ENCODE measurements at regions not wholly inside any gene's neighbourhood (a gene's known extent, or its start where the extent isn't known, plus 50 kb on each side); places are given as distances from the start of the nearest gene placed in this dataset.

- TF ChIP-seq ZNF274 (IDR thresholded peaks at IDR 0.05; ENCODE audit: low read length) = no peak
- no peak for TF ChIP-seq ZNF274 (tag by site-specific recombination; IDR thresholded peaks at IDR 0.05; ENCODE audit: borderline replicate concordance)
- TF ChIP-seq ZFP37 (tag by site-specific recombination; IDR thresholded peaks at IDR 0.05) = no peak
- TF ChIP-seq, protein P1, sequence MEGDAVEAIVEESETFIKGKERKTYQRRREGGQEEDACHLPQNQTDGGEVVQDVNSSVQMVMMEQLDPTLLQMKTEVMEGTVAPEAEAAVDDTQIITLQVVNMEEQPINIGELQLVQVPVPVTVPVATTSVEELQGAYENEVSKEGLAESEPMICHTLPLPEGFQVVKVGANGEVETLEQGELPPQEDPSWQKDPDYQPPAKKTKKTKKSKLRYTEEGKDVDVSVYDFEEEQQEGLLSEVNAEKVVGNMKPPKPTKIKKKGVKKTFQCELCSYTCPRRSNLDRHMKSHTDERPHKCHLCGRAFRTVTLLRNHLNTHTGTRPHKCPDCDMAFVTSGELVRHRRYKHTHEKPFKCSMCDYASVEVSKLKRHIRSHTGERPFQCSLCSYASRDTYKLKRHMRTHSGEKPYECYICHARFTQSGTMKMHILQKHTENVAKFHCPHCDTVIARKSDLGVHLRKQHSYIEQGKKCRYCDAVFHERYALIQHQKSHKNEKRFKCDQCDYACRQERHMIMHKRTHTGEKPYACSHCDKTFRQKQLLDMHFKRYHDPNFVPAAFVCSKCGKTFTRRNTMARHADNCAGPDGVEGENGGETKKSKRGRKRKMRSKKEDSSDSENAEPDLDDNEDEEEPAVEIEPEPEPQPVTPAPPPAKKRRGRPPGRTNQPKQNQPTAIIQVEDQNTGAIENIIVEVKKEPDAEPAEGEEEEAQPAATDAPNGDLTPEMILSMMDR (tag by site-specific recombination; IDR thresholded peaks at IDR 0.05) = no peak
- no peak for TF ChIP-seq ZNF324 (tag by site-specific recombination; IDR thresholded peaks at IDR 0.05)
- TF ChIP-seq GLI4 (tag by site-specific recombination; IDR thresholded peaks at IDR 0.05) = no peak
- TF ChIP-seq ZNF639 (tag by site-specific recombination; IDR thresholded peaks at IDR 0.05) = no peak
- no peak for TF ChIP-seq ZNF521 (tag by site-specific recombination; IDR thresholded peaks at IDR 0.05)
Observed at GRCh38 chr22:48697694-48698276, 1129.9 kb downstream of the BRD1 start.
